HG02798 (cell line): ENCODE measurements at regions not wholly inside any gene's neighbourhood (a gene's known extent, or its start where the extent isn't known, plus 50 kb on each side); places are given as distances from the start of the nearest gene placed in this dataset.

Experiments
- ATAC-seq: cut with Tn5 transposase; IDR thresholded peaks from one replicate; pipeline ENCODE4 v1.9.1; 2021; ENCODE audit warnings: mild to moderate bottlenecking; ENCODE audit not compliant: unreplicated experiment, poor library complexity

- no peak for ATAC-seq
Measured at GRCh38 chr2:136251197-136251884, 133.4 kb upstream of the CXCR4 start.

- no peak for ATAC-seq
Measured at GRCh38 chr2:136250131-136250530, 132.2 kb upstream of the CXCR4 start.

GRCh38 chr2:136248907-136249306 is 131.0 kb upstream of the CXCR4 start:
- no peak for ATAC-seq

- no peak for ATAC-seq
Measured at GRCh38 chr2:136248242-136248641, 130.3 kb upstream of the CXCR4 start.

GRCh38 chr2:136247204-136247950 is 129.4 kb upstream of the CXCR4 start:
- ATAC-seq: no peak

- peak; percentile 74 for ATAC-seq
Measured at GRCh38 chr2:136246086-136246669, 128.2 kb upstream of the CXCR4 start.

GRCh38 chr2:136245211-136245610 is 127.3 kb upstream of the CXCR4 start:
- ATAC-seq: no peak

GRCh38 chr2:136244536-136244885 is 126.6 kb upstream of the CXCR4 start:
- ATAC-seq: no peak

GRCh38 chr2:136243638-136244535 is 125.9 kb upstream of the CXCR4 start:
- ATAC-seq: no peak

- ATAC-seq: no peak
Measured at GRCh38 chr2:136242687-136243277, 124.8 kb upstream of the CXCR4 start.

- no peak for ATAC-seq
Measured at GRCh38 chr2:136242100-136242499, 124.2 kb upstream of the CXCR4 start.

GRCh38 chr2:136239079-136239685 is 121.2 kb upstream of the CXCR4 start:
- ATAC-seq: no peak

GRCh38 chr2:136238286-136239078 is 120.5 kb upstream of the CXCR4 start:
- peak; percentile 84 for ATAC-seq

- no peak for ATAC-seq
Measured at GRCh38 chr2:136236019-136236418, 118.1 kb upstream of the CXCR4 start.

- no peak for ATAC-seq
Measured at GRCh38 chr2:136235546-136235945, 117.6 kb upstream of the CXCR4 start.

GRCh38 chr2:136234261-136234660 is 116.3 kb upstream of the CXCR4 start:
- ATAC-seq: no peak

- no peak for ATAC-seq
Measured at GRCh38 chr2:136233298-136233697, 115.3 kb upstream of the CXCR4 start.

- no peak for ATAC-seq
Measured at GRCh38 chr2:136232456-136233172, 114.7 kb upstream of the CXCR4 start.
